ENCODE measurements at regions not wholly inside any gene's neighbourhood (a gene's known extent, or its start where the extent isn't known, plus 50 kb on each side); places are given as distances from the start of the nearest gene placed in this dataset.

DNA sequence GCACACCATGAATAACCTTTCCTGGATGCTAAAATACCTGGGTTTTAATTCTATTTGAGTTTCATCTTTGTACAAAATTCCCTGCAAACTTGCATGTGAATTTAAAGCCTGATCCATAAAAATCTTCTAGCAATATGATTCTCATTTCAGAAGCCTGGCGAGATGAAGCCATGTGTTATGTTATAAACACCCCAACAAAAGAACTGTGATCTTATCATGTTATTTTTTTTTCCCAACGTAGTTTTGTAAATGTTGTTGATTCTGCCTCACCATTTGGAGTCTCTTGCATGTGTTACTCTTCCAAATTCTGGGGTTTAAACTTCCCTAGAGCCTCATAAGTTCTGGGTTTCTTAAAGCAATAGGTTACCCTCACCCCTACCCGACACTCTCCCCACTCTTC, 428.1 kb upstream of the DPH6 start:
- no peak for ATAC-seq
- Histone ChIP-seq H3K27ac (ENCODE audit: low read length) (no peak overlapping the region), H3K36me3 (ENCODE audit: control insufficient read depth, insufficient read depth, low read length) (no peaks in the 10 kb centered on the region), H3K4me3 (ENCODE audit: low read depth in 2 of 2, low read length in 2 of 2) (no peak overlapping the region), H3K27me3 (ENCODE audit: control insufficient read depth, insufficient read depth, low read length) (no peaks in the 10 kb centered on the region), H3K4me1 (ENCODE audit: control insufficient read depth, insufficient read depth, low read length) (no peaks in the 10 kb centered on the region), H3K9me3 (ENCODE audit: control insufficient read depth, insufficient read depth, low read depth, low read length) (no peaks in the 10 kb centered on the region)
- in situ Hi-C loops (cut with HindIII; ENCODE audit: low pct_unique_long_range_greater_than_20kb, low sequenced_read_pairs) (no loop called here), intact Hi-C loops (cut with micrococcal nuclease; ENCODE audit: unreplicated experiment) (no loop called here)
- ChIA-PET POLR2A (no interaction called here), CTCF (no interaction called here)
- no peak for TF ChIP-seq TCF7L2 (IDR thresholded peaks at IDR 0.05; ENCODE audit: low read depth, low read length)
- TF ChIP-seq REST (IDR thresholded peaks at IDR 0.05; ENCODE audit: insufficient read depth in 1 of 2, low read depth in 2 of 2, low read length in 1 of 2), result no peak
- TF ChIP-seq, protein P1, sequence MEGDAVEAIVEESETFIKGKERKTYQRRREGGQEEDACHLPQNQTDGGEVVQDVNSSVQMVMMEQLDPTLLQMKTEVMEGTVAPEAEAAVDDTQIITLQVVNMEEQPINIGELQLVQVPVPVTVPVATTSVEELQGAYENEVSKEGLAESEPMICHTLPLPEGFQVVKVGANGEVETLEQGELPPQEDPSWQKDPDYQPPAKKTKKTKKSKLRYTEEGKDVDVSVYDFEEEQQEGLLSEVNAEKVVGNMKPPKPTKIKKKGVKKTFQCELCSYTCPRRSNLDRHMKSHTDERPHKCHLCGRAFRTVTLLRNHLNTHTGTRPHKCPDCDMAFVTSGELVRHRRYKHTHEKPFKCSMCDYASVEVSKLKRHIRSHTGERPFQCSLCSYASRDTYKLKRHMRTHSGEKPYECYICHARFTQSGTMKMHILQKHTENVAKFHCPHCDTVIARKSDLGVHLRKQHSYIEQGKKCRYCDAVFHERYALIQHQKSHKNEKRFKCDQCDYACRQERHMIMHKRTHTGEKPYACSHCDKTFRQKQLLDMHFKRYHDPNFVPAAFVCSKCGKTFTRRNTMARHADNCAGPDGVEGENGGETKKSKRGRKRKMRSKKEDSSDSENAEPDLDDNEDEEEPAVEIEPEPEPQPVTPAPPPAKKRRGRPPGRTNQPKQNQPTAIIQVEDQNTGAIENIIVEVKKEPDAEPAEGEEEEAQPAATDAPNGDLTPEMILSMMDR (IDR thresholded peaks at IDR 0.05), result no peak
- TF ChIP-seq SIN3A (IDR thresholded peaks at IDR 0.05; ENCODE audit: borderline replicate concordance, insufficient read depth, low read depth, low read length), result no peak
- TF ChIP-seq POLR2AphosphoS5 (IDR thresholded peaks at IDR 0.05; ENCODE audit: low read depth, low read length), result no peak
- BruUV-seq (replicated peaks), result no TSS peak
- DNase-seq (ENCODE audit: low read depth, low spot score), result no peak

DNA sequence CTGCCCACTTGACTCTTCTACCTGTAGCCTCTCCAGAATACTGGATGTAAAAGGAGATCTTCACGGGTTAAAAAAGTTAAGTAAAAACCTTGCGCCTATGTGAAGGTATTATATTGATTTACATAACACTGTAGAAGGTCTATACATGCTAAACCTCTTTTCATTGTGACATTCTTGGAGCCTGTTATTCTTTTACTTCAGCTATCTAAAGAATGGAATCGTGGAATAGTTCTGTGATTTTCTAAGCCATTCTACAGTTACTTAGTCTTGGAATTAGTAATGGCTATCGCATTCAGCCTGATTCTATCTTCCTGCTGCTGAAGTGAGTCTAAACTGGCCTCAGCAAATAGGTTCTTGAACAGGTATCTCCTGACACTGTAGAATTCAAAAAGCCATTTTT, 430.0 kb upstream of the DPH6 start:
- ATAC-seq, result no peak
- in situ Hi-C loops (cut with HindIII; ENCODE audit: low pct_unique_long_range_greater_than_20kb, low sequenced_read_pairs) (no loop called here), intact Hi-C loops (cut with micrococcal nuclease; ENCODE audit: unreplicated experiment) (no loop called here)
- Histone ChIP-seq H3K4me1 (ENCODE audit: control insufficient read depth, insufficient read depth, low read length) (no peaks in the 10 kb centered on the region), H3K27me3 (ENCODE audit: control insufficient read depth, insufficient read depth, low read length) (no peaks in the 10 kb centered on the region), H3K36me3 (ENCODE audit: control insufficient read depth, insufficient read depth, low read length) (no peaks in the 10 kb centered on the region), H3K4me3 (ENCODE audit: low read depth in 2 of 2, low read length in 2 of 2) (no peak overlapping the region), H3K9me3 (ENCODE audit: control insufficient read depth, insufficient read depth, low read depth, low read length) (no peaks in the 10 kb centered on the region), H3K27ac (ENCODE audit: low read length) (no peak overlapping the region)
- POLR2A ChIA-PET, result no interaction called here
- CTCF ChIA-PET, result no interaction called here
- no TSS peak for BruUV-seq (replicated peaks)
- no peak for DNase-seq (ENCODE audit: low read depth, low spot score)
- no peak for TF ChIP-seq SIN3A (IDR thresholded peaks at IDR 0.05; ENCODE audit: borderline replicate concordance, insufficient read depth, low read depth, low read length)

GRCh38 chr15:35979608-35980007, 433.6 kb upstream of the DPH6 start:
- Histone ChIP-seq H3K36me3 (ENCODE audit: control insufficient read depth, insufficient read depth, low read length) (no peaks in the 10 kb centered on the region), H3K9me3 (ENCODE audit: control insufficient read depth, insufficient read depth, low read depth, low read length) (no peaks in the 10 kb centered on the region), H3K4me1 (ENCODE audit: control insufficient read depth, insufficient read depth, low read length) (no peaks in the 10 kb centered on the region), H3K4me3 (ENCODE audit: low read depth in 2 of 2, low read length in 2 of 2) (no peak overlapping the region), H3K27ac (ENCODE audit: low read length) (no peak overlapping the region), H3K27me3 (ENCODE audit: control insufficient read depth, insufficient read depth, low read length) (no peaks in the 10 kb centered on the region)
- no peak for DNase-seq (ENCODE audit: low read depth, low spot score)
- TF ChIP-seq SIN3A (IDR thresholded peaks at IDR 0.05; ENCODE audit: borderline replicate concordance, insufficient read depth, low read depth, low read length), result no peak
- TF ChIP-seq, protein P1 (IDR thresholded peaks at IDR 0.05), result no peak
- ATAC-seq, result no peak
- in situ Hi-C loops (cut with HindIII; ENCODE audit: low pct_unique_long_range_greater_than_20kb, low sequenced_read_pairs), result no loop called here
- intact Hi-C loops (cut with micrococcal nuclease; ENCODE audit: unreplicated experiment), result no loop called here
- ChIA-PET CTCF (no interaction called here), POLR2A (no interaction called here)
- no TSS peak for BruUV-seq (replicated peaks)

Measured in Panc1 (cell line).